GM23338 (cell line): ENCODE measurements at regions not wholly inside any gene's neighbourhood (a gene's known extent, or its start where the extent isn't known, plus 50 kb on each side); places are given as distances from the start of the nearest gene placed in this dataset.

Experiments
- ATAC-seq: fragments of 200-7000 bp; cut with Tn5 transposase; 3 replicates; pipeline ENCODE4 v1.9.1; 2020
- DNase-seq: peaks from one replicate; pipeline ENCODE4 v3.0.0-alpha.2; 2015; ENCODE audit warnings: low spot score
- H2AFZ ChIP-seq: fragments of 200-600 bp; sonication (generic); 2 replicates; pipeline ENCODE4 v1.8.0; 2016; ENCODE audit warnings: antibody characterized with exemption, mild to moderate bottlenecking, moderate library complexity
- H3F3A ChIP-seq: fragments of 200-600 bp; sonication (generic); replicated peaks from 2 replicates; pipeline ENCODE4 v1.8.0; 2017; ENCODE audit warnings: antibody characterized with exemption, mixed run types, low read depth
- H3K27ac ChIP-seq: fragments of 200-600 bp; sonication (generic); 2 replicates; pipeline ENCODE4 v1.6.1; 2016; ENCODE audit warnings: low read depth
- H3K27me3 ChIP-seq: fragments of 200-600 bp; sonication (generic); 2 replicates; pipeline ENCODE4 v1.8.0; 2016; ENCODE audit warnings: mild to moderate bottlenecking, mixed run types, moderate library complexity; ENCODE audit not compliant: insufficient read depth
- H3K36me3 ChIP-seq: fragments of 200-600 bp; sonication (generic); 2 replicates; pipeline ENCODE4 v1.8.0; 2016; ENCODE audit warnings: mild to moderate bottlenecking; ENCODE audit not compliant: insufficient read depth
- H3K4me1 ChIP-seq: fragments of 200-600 bp; sonication (generic); 2 replicates; pipeline ENCODE4 v1.8.0; 2016; ENCODE audit warnings: mild to moderate bottlenecking, moderate library complexity; ENCODE audit not compliant: insufficient read depth
- H3K4me2 ChIP-seq: fragments of 200-600 bp; sonication (generic); 2 replicates; pipeline ENCODE4 v1.7.1; 2017; ENCODE audit warnings: mixed run types
- H3K4me3 ChIP-seq: fragments of 200-600 bp; sonication (generic); 2 replicates; pipeline ENCODE4 v1.6.1; 2016; ENCODE audit warnings: mixed run types
- H3K79me2 ChIP-seq: fragments of 200-600 bp; sonication (generic); replicated peaks from 2 replicates; pipeline ENCODE4 v1.8.0; 2017; ENCODE audit warnings: mild to moderate bottlenecking; ENCODE audit not compliant: insufficient read depth
- H3K9me2 ChIP-seq: fragments of 200-600 bp; sonication (generic); 2 replicates; pipeline ENCODE4 v1.8.0; 2017; ENCODE audit not compliant: insufficient read depth
- H4K20me1 ChIP-seq: fragments of 200-600 bp; sonication (generic); replicated peaks from 2 replicates; pipeline ENCODE4 v1.8.0; 2017; ENCODE audit warnings: mild to moderate bottlenecking; ENCODE audit not compliant: insufficient read depth
- H3K27ac Mint-ChIP-seq: 2 replicates; pipeline ENCODE4 v1.8.0; 2020; ENCODE audit warnings: inconsistent platforms, mild to moderate bottlenecking, moderate library complexity, mixed read lengths
- H3K27me3 Mint-ChIP-seq: 3 replicates; pipeline ENCODE4 v1.8.0; 2022; ENCODE audit warnings: low read depth, mild to moderate bottlenecking, moderate library complexity, mixed read lengths, inconsistent platforms; ENCODE audit not compliant: insufficient read depth, poor library complexity
- H3K36me3 Mint-ChIP-seq: 3 replicates; pipeline ENCODE4 v1.8.0; 2021; ENCODE audit warnings: low read depth, mild to moderate bottlenecking, inconsistent platforms, moderate library complexity, mixed read lengths
- H3K4me1 Mint-ChIP-seq: 3 replicates; pipeline ENCODE4 v1.8.0; 2020; ENCODE audit warnings: mild to moderate bottlenecking, inconsistent platforms, mixed read lengths
- H3K4me3 Mint-ChIP-seq: 3 replicates; pipeline ENCODE4 v1.8.0; 2021; ENCODE audit warnings: moderate library complexity, mild to moderate bottlenecking, inconsistent platforms, mixed read lengths
- H3K9me3 Mint-ChIP-seq: 3 replicates; pipeline ENCODE4 v1.8.0; 2020; ENCODE audit warnings: moderate library complexity, mild to moderate bottlenecking, inconsistent platforms, mixed read lengths
- CTCF ChIP-seq, 2 experiments: fragments of 200-600 bp in 1 of 2; sonication (generic) in 1 of 2; conservative IDR thresholded peaks; 2 replicates each; pipeline versions ENCODE4 v1.5.1 to v1.6.1; 2016 to 2017; ENCODE audit warnings: antibody characterized with exemption in 2 of 2, low read depth in 2 of 2, mild to moderate bottlenecking in 2 of 2, moderate library complexity in 1 of 2
- ETS1 ChIP-seq: IDR thresholded peaks from 2 replicates; pipeline ENCODE4 v1.6.1; 2016; ENCODE audit warnings: antibody characterized with exemption
- EZH2 ChIP-seq: fragments of 200-600 bp; sonication (generic); IDR thresholded peaks from one replicate; pipeline ENCODE4 v1.8.0; 2017; ENCODE audit warnings: antibody characterized with exemption, mild to moderate bottlenecking, low read depth; ENCODE audit not compliant: unreplicated experiment
- EZH2phosphoT487 ChIP-seq: fragments of 200-600 bp; sonication (generic); IDR thresholded peaks from one replicate; pipeline ENCODE4 v1.8.1; 2018; ENCODE audit warnings: antibody characterized with exemption; ENCODE audit not compliant: unreplicated experiment
- JUNB ChIP-seq: IDR thresholded peaks from one replicate; pipeline ENCODE4 v1.6.1; 2016; ENCODE audit warnings: antibody characterized with exemption; ENCODE audit not compliant: unreplicated experiment
- NANOG ChIP-seq: IDR thresholded peaks from 2 replicates; pipeline ENCODE4 v1.6.1; 2016; ENCODE audit warnings: antibody characterized with exemption, borderline replicate concordance
- POLR2AphosphoS5 ChIP-seq: IDR thresholded peaks from 2 replicates; pipeline ENCODE4 v1.6.1; 2016; ENCODE audit warnings: antibody characterized with exemption, low read depth
- REST ChIP-seq: IDR thresholded peaks from one replicate; pipeline ENCODE4 v1.6.1; 2018; ENCODE audit warnings: antibody characterized with exemption; ENCODE audit not compliant: unreplicated experiment
- STAT1 ChIP-seq: IDR thresholded peaks from one replicate; pipeline ENCODE4 v1.6.1; 2016; ENCODE audit warnings: antibody characterized with exemption; ENCODE audit not compliant: unreplicated experiment
- ZNF114 ChIP-seq: fragments of 250-450 bp; sonication (Bioruptor Pico); IDR thresholded peaks from 2 replicates; pipeline ENCODE4 v1.5.0; 2020; ENCODE audit warnings: mild to moderate bottlenecking, moderate library complexity
- ZNF331 ChIP-seq: fragments of 250-450 bp; sonication (Bioruptor Pico); IDR thresholded peaks from 2 replicates; pipeline ENCODE4 v1.5.0; 2020; ENCODE audit warnings: low read depth, mild to moderate bottlenecking, moderate library complexity

- TF ChIP-seq JUNB (no peak), EZH2 (no peak), NANOG (no peak), REST (no peak), ZNF331 (CRISPR knock-in tag) (no peak), ETS1 (no peak)
Measured at GRCh38 chr7:91719008-91719407, 161.5 kb downstream of the MTERF1 start (continued).

GRCh38 chr7:91720260-91720937 lies 160.1 kb downstream of the MTERF1 start:
- Histone ChIP-seq H3K36me3 (no peaks in the 10 kb centered on the region), H4K20me1 (no peaks in the 10 kb centered on the region), H3K4me3 (no peak overlapping the region), H3K79me2 (no peaks in the 10 kb centered on the region), H3K9me2 (no peaks in the 10 kb centered on the region), H3K27ac (no peak overlapping the region), H3K4me1 (peaks cover 4% of the 10 kb centered on the region; the same call in 1 of the 2 replicates), H2AFZ (no peak overlapping the region), H3F3A (no peaks in the 10 kb centered on the region), H3K27me3 (no peaks in the 10 kb centered on the region), H3K4me2 (no peak overlapping the region)
- DNase-seq (no peak), ATAC-seq (no peak)
- H3K27me3 Mint-ChIP-seq: peaks cover 1% of the 10 kb centered on the region
- H3K36me3 Mint-ChIP-seq: no peaks in the 10 kb centered on the region
- H3K4me3 Mint-ChIP-seq: no peak overlapping the region
- H3K9me3 Mint-ChIP-seq: no peaks in the 10 kb centered on the region
- H3K27ac Mint-ChIP-seq: no peak overlapping the region
- peaks cover 8% of the 10 kb centered on the region; the same call in 2 of the 3 replicates for H3K4me1 Mint-ChIP-seq
- no peak for TF ChIP-seq ETS1
- no peak for TF ChIP-seq CTCF (conservative IDR thresholded peaks at IDR 0.05; ENCODE audit: low read depth in 2 of 2)
- no peak for TF ChIP-seq NANOG
- TF ChIP-seq ZNF114 (CRISPR knock-in tag): no peak
- no peak for TF ChIP-seq ZNF331 (CRISPR knock-in tag)
- TF ChIP-seq STAT1: no peak
- no peak for TF ChIP-seq JUNB
- TF ChIP-seq EZH2phosphoT487: no peak
- TF ChIP-seq EZH2: no peak
- no peak for TF ChIP-seq REST
- no peak for TF ChIP-seq POLR2AphosphoS5
